GM12878 (cell line): ENCODE measurements at regions not wholly inside any gene's neighbourhood (a gene's known extent, or its start where the extent isn't known, plus 50 kb on each side); places are given as distances from the start of the nearest gene placed in this dataset.

Experiments
- CTCF ChIP-seq, 3 experiments: IDR thresholded peaks in 2 of 3; conservative IDR thresholded peaks in 1 of 3; 2 replicates each; pipeline ENCODE4 v1.5.1; 2011; ENCODE audit warnings: low read depth in 3 of 3, low read length in 3 of 3, mild to moderate bottlenecking in 3 of 3, control low read depth in 2 of 3, moderate library complexity in 2 of 3, inconsistent platforms in 1 of 3, mixed read lengths in 1 of 3; ENCODE audit not compliant: control insufficient read depth in 2 of 3, insufficient read depth in 1 of 3; ENCODE audit errors: extremely low read depth in 1 of 3
- IRF3 ChIP-seq: fragments of 450-650 bp; IDR thresholded peaks from 2 replicates; pipeline ENCODE4 v1.6.1; 2014; ENCODE audit warnings: mild to moderate bottlenecking
- NR2C2 ChIP-seq: IDR thresholded peaks from 2 replicates; pipeline ENCODE4 v1.6.1; 2011; ENCODE audit warnings: borderline replicate concordance, low read depth; ENCODE audit not compliant: control insufficient read depth, insufficient read length
- SREBF1 ChIP-seq: IDR thresholded peaks from 2 replicates; pipeline ENCODE4 v1.6.1; 2012; ENCODE audit warnings: mild to moderate bottlenecking, low read length
- TAF1 ChIP-seq: IDR thresholded peaks from 2 replicates; pipeline ENCODE4 v1.6.1; 2011; ENCODE audit warnings: mild to moderate bottlenecking, low read depth, low read length, borderline replicate concordance
- USF1 ChIP-seq: IDR thresholded peaks from 2 replicates; pipeline ENCODE4 v1.6.1; 2011; ENCODE audit warnings: borderline replicate concordance, low read depth, mild to moderate bottlenecking, moderate library complexity, mixed read lengths, low read length; ENCODE audit not compliant: insufficient read depth; ENCODE audit errors: extremely low read length
- ZBTB33 ChIP-seq: fragments of 450-650 bp; IDR thresholded peaks from 2 replicates; pipeline ENCODE4 v1.6.1; 2017; ENCODE audit warnings: mild to moderate bottlenecking
- ZBTB4 ChIP-seq: fragments of 450-650 bp; formaldehyde crosslinking; IDR thresholded peaks from 2 replicates; pipeline ENCODE4 v1.4.0; 2022; ENCODE audit warnings: mild to moderate bottlenecking, moderate library complexity
- ZSCAN29 ChIP-seq: fragments of 450-650 bp; IDR thresholded peaks from 2 replicates; pipeline ENCODE4 v1.6.1; 2017; ENCODE audit warnings: mild to moderate bottlenecking, moderate library complexity

GRCh38 chr14:53549956-53550355 is 396.8 kb upstream of the DDHD1 start:
- TF ChIP-seq NR2C2 = no peak
- TF ChIP-seq SREBF1 = no peak
- no peak for TF ChIP-seq CTCF (IDR thresholded peaks at IDR 0.05 in 2 of 3, conservative IDR thresholded peaks at IDR 0.05 in 1 of 3; ENCODE audit: control insufficient read depth in 2 of 3, extremely low read depth in 1 of 3, insufficient read depth in 1 of 3, low read depth in 3 of 3, low read length in 3 of 3)
- no peak for TF ChIP-seq IRF3
- no peak for TF ChIP-seq ZBTB33
- TF ChIP-seq ZSCAN29 = no peak
- TF ChIP-seq ZBTB4 (CRISPR knock-in tag) = no peak
- no peak for TF ChIP-seq USF1
- TF ChIP-seq TAF1 = no peak
